ENCODE measurements at regions not wholly inside any gene's neighbourhood (a gene's known extent, or its start where the extent isn't known, plus 50 kb on each side); places are given as distances from the start of the nearest gene placed in this dataset.

DNA sequence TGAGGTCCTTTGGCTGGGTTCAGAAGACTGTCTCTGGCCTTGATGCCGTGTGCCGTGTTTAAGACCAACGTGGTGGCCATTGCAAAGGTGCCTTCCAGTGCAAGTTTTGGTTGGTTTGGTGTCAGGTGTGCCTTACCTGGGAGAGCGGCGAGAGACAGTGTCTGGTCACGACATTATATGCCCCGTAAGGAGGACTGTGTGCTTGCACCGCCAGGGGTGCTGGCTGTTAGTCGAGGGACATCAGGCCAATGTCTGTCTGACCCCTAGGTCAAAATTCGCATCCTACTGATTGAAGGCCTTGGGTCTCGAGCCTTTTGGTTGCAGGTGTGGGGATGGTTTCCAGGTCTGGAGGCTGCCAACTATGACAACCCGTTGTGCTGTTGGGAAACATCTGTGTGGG lies 111.9 kb downstream of the SNRPN start:
- TF ChIP-seq POLR2A (IDR thresholded peaks at IDR 0.05; ENCODE audit: extremely low read depth, insufficient read length), result no peak
- TF ChIP-seq, protein P1, sequence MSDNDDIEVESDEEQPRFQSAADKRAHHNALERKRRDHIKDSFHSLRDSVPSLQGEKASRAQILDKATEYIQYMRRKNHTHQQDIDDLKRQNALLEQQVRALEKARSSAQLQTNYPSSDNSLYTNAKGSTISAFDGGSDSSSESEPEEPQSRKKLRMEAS (IDR thresholded peaks at IDR 0.05; ENCODE audit: low read depth, low read length), result no peak

Measured in NB4 (cell line).